CD14-positive monocyte (primary cell): ENCODE measurements at regions not wholly inside any gene's neighbourhood (a gene's known extent, or its start where the extent isn't known, plus 50 kb on each side); places are given as distances from the start of the nearest gene placed in this dataset.

Experiments used
- DNase-seq, 3 donors: peaks; one replicate each; pipeline ENCODE4 v3.0.0-alpha.2; 2011 to 2022
- H2AFZ ChIP-seq: 2 replicates; pipeline ENCODE4 v1.6.0; 2012; ENCODE audit warnings: mild to moderate bottlenecking, low read depth, low read length, inconsistent platforms; ENCODE audit not compliant: insufficient read depth, poor library complexity, severe bottlenecking
- H3K27ac ChIP-seq, 2 donors: 1 replicate in 1 of 2; 2 replicates in 1 of 2; pipeline ENCODE4 v1.5.1; 2012 to 2013; ENCODE audit warnings: low read length in 2 of 2, control low read depth in 1 of 2, inconsistent platforms in 1 of 2, low read depth in 1 of 2, mild to moderate bottlenecking in 1 of 2
- H3K27me3 ChIP-seq, 2 donors: one replicate each; pipeline versions ENCODE4 v1.6.0 to v1.6.1; 2011 to 2013; ENCODE audit warnings: low read length in 2 of 2; ENCODE audit not compliant: control insufficient read depth in 2 of 2, insufficient read depth in 2 of 2
- H3K36me3 ChIP-seq, 2 donors: replicated peaks in 1 of 2; 1 replicate in 1 of 2; 2 replicates in 1 of 2; pipeline versions ENCODE4 v1.5.1 to v1.6.1; 2012 to 2013; ENCODE audit warnings: low read length in 2 of 2, control low read depth in 1 of 2, inconsistent platforms in 1 of 2, mild to moderate bottlenecking in 1 of 2; ENCODE audit not compliant: insufficient read depth in 2 of 2, control insufficient read depth in 1 of 2
- H3K4me1 ChIP-seq, 2 donors: 1 replicate in 1 of 2; 2 replicates in 1 of 2; pipeline versions ENCODE4 v1.5.1 to v1.6.1; 2012 to 2013; ENCODE audit warnings: low read length in 2 of 2, control low read depth in 1 of 2, inconsistent platforms in 1 of 2, mild to moderate bottlenecking in 1 of 2, moderate library complexity in 1 of 2; ENCODE audit not compliant: insufficient read depth in 2 of 2, control insufficient read depth in 1 of 2
- H3K4me2 ChIP-seq: replicated peaks from 2 replicates; pipeline ENCODE3; 2012; ENCODE audit warnings: low read length, moderate library complexity, mild to moderate bottlenecking; ENCODE audit not compliant: poor library complexity, severe bottlenecking; ENCODE audit errors: extremely low read depth
- H3K4me3 ChIP-seq, 3 experiments: fragments of 200-600 bp in 1 of 3; sonication (generic) in 1 of 3; replicated peaks in 1 of 3; 1 replicate in 2 of 3; 2 replicates in 1 of 3; pipeline ENCODE4 v1.5.1; 2011 to 2013; ENCODE audit warnings: low read length in 3 of 3, mild to moderate bottlenecking in 3 of 3, control low read depth in 2 of 3, low read depth in 2 of 3, inconsistent platforms in 1 of 3, moderate library complexity in 1 of 3
- H3K79me2 ChIP-seq: 2 replicates; pipeline ENCODE4 v1.6.0; 2012; ENCODE audit warnings: mild to moderate bottlenecking, control low read depth, inconsistent platforms, low read length, moderate library complexity; ENCODE audit not compliant: insufficient read depth
- H3K9ac ChIP-seq: 2 replicates; pipeline ENCODE4 v1.6.0; 2017; ENCODE audit warnings: low read length, mild to moderate bottlenecking; ENCODE audit not compliant: insufficient read depth, poor library complexity, severe bottlenecking
- H3K9me3 ChIP-seq, 2 donors: replicated peaks in 1 of 2; 1 replicate in 1 of 2; 2 replicates in 1 of 2; pipeline versions ENCODE4 v1.5.1 to v1.6.1; 2012 to 2013; ENCODE audit warnings: low read length in 2 of 2, control low read depth in 1 of 2; ENCODE audit not compliant: control insufficient read depth in 1 of 2, insufficient read depth in 1 of 2
- H4K20me1 ChIP-seq: 2 replicates; pipeline ENCODE4 v1.6.0; 2012; ENCODE audit warnings: mild to moderate bottlenecking, low read length, control low read depth, moderate library complexity; ENCODE audit not compliant: insufficient read depth
- H3K27ac Mint-ChIP-seq, 7 donors: one replicate each; pipeline ENCODE4 v1.8.0; 2020; ENCODE audit warnings: mild to moderate bottlenecking in 7 of 7, mixed read lengths in 7 of 7, moderate library complexity in 6 of 7, inconsistent platforms in 2 of 7
- H3K27me3 Mint-ChIP-seq, 3 donors: one replicate each; pipeline ENCODE4 v1.8.0; 2021 to 2022; ENCODE audit warnings: low read depth in 3 of 3, mild to moderate bottlenecking in 3 of 3, mixed read lengths in 3 of 3, moderate library complexity in 3 of 3, inconsistent platforms in 1 of 3
- H3K36me3 Mint-ChIP-seq, 2 donors: one replicate each; pipeline ENCODE4 v1.8.0; 2020; ENCODE audit warnings: mixed read lengths in 2 of 2, inconsistent platforms in 1 of 2, mild to moderate bottlenecking in 1 of 2
- H3K4me1 Mint-ChIP-seq: one replicate; pipeline ENCODE4 v1.8.0; 2020; ENCODE audit warnings: mild to moderate bottlenecking, mixed read lengths
- H3K4me3 Mint-ChIP-seq, 2 donors: one replicate each; pipeline ENCODE4 v1.8.0; 2020; ENCODE audit warnings: mild to moderate bottlenecking in 2 of 2, mixed read lengths in 2 of 2, moderate library complexity in 1 of 2
- H3K9me3 Mint-ChIP-seq, 7 donors: one replicate each; pipeline ENCODE4 v1.8.0; 2020 to 2022; ENCODE audit warnings: mixed read lengths in 7 of 7, mild to moderate bottlenecking in 6 of 7, moderate library complexity in 6 of 7, inconsistent platforms in 2 of 7
- WGBS: methylation state at CpG from one replicate; pipeline ENCODE4 v1.1.5; 2013; ENCODE audit warnings: missing lambda C conversion rate; ENCODE audit not compliant: insufficient coverage; 5-methylcytosine and 5-hydroxymethylcytosine counted together
- intact Hi-C, 2 donors: fragments of 100-400 bp; cut with micrococcal nuclease; formaldehyde crosslinking; loops; one replicate each; pipeline versions ENCODE4 v1.15.0 to v1.15.1; 2023
- TF ChIP-seq, protein P1 (sequence below): fragments of 200-600 bp; IDR thresholded peaks from one replicate; pipeline ENCODE4 v1.8.0; 2022; ENCODE audit warnings: antibody characterized with exemption, mild to moderate bottlenecking

- no peak overlapping the region for H3K27ac ChIP-seq
- intact Hi-C loops, result no loop called here
- no CpG with 5 or more reads among the region's 1 CpG for WGBS
- H3K9me3 ChIP-seq, result no peaks in the 10 kb centered on the region
- Mint-ChIP-seq H3K9me3 (no peaks in the 10 kb centered on the region), H3K27ac (no peak overlapping the region), H3K27me3 (peaks cover 0 to 2% (median 1%) of the 10 kb centered on the region in 3 donors), H3K4me3 (no peak overlapping the region), H3K36me3 (no peaks in the 10 kb centered on the region), H3K4me1 (no peaks in the 10 kb centered on the region)
- no peaks in the 10 kb centered on the region for H3K79me2 ChIP-seq
- H2AFZ ChIP-seq, result no peak overlapping the region
- no peak overlapping the region for H3K9ac ChIP-seq
- no peak overlapping the region for H3K4me3 ChIP-seq
- no peak overlapping the region for H3K4me2 ChIP-seq
- H3K36me3 ChIP-seq, result no peaks in the 10 kb centered on the region
- no peaks in the 10 kb centered on the region for H3K4me1 ChIP-seq
- no peaks in the 10 kb centered on the region for H4K20me1 ChIP-seq
- no peaks in the 10 kb centered on the region for H3K27me3 ChIP-seq
- no peak for DNase-seq
- TF ChIP-seq, protein P1, sequence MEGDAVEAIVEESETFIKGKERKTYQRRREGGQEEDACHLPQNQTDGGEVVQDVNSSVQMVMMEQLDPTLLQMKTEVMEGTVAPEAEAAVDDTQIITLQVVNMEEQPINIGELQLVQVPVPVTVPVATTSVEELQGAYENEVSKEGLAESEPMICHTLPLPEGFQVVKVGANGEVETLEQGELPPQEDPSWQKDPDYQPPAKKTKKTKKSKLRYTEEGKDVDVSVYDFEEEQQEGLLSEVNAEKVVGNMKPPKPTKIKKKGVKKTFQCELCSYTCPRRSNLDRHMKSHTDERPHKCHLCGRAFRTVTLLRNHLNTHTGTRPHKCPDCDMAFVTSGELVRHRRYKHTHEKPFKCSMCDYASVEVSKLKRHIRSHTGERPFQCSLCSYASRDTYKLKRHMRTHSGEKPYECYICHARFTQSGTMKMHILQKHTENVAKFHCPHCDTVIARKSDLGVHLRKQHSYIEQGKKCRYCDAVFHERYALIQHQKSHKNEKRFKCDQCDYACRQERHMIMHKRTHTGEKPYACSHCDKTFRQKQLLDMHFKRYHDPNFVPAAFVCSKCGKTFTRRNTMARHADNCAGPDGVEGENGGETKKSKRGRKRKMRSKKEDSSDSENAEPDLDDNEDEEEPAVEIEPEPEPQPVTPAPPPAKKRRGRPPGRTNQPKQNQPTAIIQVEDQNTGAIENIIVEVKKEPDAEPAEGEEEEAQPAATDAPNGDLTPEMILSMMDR, result no peak
These were observed 221.1 kb upstream of the XYLT1 start for GRCh38 chr16:17691899-17692176.

DNA sequence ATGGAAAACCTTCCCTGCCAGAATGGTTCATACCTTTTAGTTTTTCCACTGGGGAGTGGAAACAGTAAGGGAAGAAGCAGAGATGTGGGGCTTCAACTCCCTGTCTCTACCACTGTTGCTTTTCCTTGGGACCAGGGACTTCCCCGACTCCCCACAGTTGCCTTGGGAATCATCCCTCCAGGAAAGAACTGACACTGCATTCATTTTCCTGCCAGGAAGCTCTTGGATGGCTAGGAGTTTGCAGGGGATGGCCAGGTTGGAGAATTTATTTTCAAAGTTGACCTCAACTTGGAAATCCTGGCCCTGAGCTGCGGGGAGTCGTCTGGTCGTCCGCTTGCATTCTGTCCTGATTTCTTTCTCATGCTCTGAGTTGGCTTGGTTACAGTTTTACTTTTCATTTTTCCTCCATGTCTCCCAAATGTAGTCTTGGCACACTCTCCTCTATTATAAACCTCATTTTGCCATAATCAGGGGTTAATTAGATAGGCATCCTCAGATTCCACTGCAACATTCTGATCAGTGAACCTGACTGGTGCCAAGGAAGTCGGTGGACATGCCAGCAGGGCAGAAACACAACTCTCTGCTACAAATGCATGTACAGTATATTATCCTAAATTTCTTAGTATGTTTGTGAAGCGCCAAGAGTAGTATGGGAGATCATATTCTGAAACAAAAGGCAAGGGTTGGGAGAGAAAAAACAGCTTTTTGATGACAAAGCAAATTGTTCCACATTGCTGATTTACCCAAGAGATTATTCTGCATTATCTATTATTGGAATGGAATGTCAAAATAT lies 220.5 kb upstream of the XYLT1 start:
- no peaks in the 10 kb centered on the region for H3K27me3 ChIP-seq
- no peak overlapping the region for H3K4me2 ChIP-seq
- no peaks in the 10 kb centered on the region for H3K36me3 ChIP-seq
- Mint-ChIP-seq H3K4me1 (no peaks in the 10 kb centered on the region), H3K27me3 (peaks cover 0 to 2% (median 1%) of the 10 kb centered on the region in 3 donors), H3K27ac (no peak overlapping the region), H3K9me3 (peaks cover 0 to under 1% (median 0%) of the 10 kb centered on the region in 7 donors), H3K4me3 (no peak overlapping the region), H3K36me3 (no peaks in the 10 kb centered on the region)
- H3K9me3 ChIP-seq, result no peaks in the 10 kb centered on the region
- no peaks in the 10 kb centered on the region for H3K4me1 ChIP-seq
- no peaks in the 10 kb centered on the region for H3K79me2 ChIP-seq
- no peak overlapping the region for H2AFZ ChIP-seq
- H3K9ac ChIP-seq, result no peak overlapping the region
- intact Hi-C loops, result no loop called here
- TF ChIP-seq, protein P1, result no peak
- H4K20me1 ChIP-seq, result no peaks in the 10 kb centered on the region
- H3K4me3 ChIP-seq, result no peak overlapping the region
- DNase-seq, result no peak
- no peak overlapping the region for H3K27ac ChIP-seq
- WGBS, result 100% methylated on average over 2 of the region's 7 CpGs
